ENCODE measurements at regions not wholly inside any gene's neighbourhood (a gene's known extent, or its start where the extent isn't known, plus 50 kb on each side); places are given as distances from the start of the nearest gene placed in this dataset.

DNA sequence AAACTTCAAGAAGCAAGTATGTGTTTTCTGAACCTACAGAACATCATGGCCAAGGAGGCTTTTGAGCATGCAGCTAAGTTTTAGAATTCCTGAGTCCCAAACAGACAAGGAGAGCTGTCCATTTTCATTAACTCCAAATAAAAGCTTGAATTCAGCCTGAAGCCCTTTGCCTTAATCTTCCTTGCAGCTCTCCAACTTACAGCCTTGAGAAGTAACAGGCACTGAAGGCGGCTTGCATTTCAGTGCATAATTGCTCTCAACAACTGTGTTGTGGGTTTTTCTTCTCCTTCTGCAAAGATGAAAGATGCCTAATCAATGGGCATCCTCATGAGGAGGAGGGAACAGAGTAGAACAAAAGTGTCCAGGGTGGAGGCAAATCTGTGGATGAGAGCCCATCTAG lies 286.0 kb downstream of the FAT3 start:
- H3K56ac ChIP-seq (ENCODE audit: insufficient read length, low read depth, low read length): no peak overlapping the region
- no peak overlapping the region for H3T11ph ChIP-seq (ENCODE audit: low read length)
- no peak overlapping the region for H2AFZ ChIP-seq (ENCODE audit: low read length)
- no peaks in the 10 kb centered on the region for H3K9me3 Mint-ChIP-seq
- no peak overlapping the region for H4K91ac ChIP-seq (ENCODE audit: insufficient read length, low read depth, low read length)
- H3K4me3 Mint-ChIP-seq: no peak overlapping the region
- DNase-seq: no peak
- no peaks in the 10 kb centered on the region for H3K27me3 Mint-ChIP-seq (ENCODE audit: low read depth)
- H3K27ac ChIP-seq (ENCODE audit: insufficient read length, low read depth, low read length): peak overlapping the region; percentile 13
- H3K4ac ChIP-seq (ENCODE audit: low read depth, low read length): no peak overlapping the region
- no peak overlapping the region for H2BK20ac ChIP-seq (ENCODE audit: low read depth, low read length, poor library complexity, severe bottlenecking)
- H4K20me1 ChIP-seq (ENCODE audit: control insufficient read depth, insufficient read depth, insufficient read length): no peaks in the 10 kb centered on the region
- H3K36me3 Mint-ChIP-seq (ENCODE audit: insufficient read depth in 1 of 3, low read depth in 3 of 3): no peaks in the 10 kb centered on the region
- H3K4me1 Mint-ChIP-seq: peaks cover 53 to 54% of the 10 kb centered on the region in 2 experiments
- H3K18ac ChIP-seq (ENCODE audit: insufficient read length, low read depth, low read length): no peak overlapping the region
- peaks cover 14% of the 10 kb centered on the region for H3K4me1 ChIP-seq (ENCODE audit: insufficient read depth, low read length)
- H2BK120ac ChIP-seq (ENCODE audit: low read depth, low read length, poor library complexity, severe bottlenecking): no peak overlapping the region
- peak overlapping the region; percentile 18 for H2AK5ac ChIP-seq (ENCODE audit: insufficient read length, low read length)
- H3K79me1 ChIP-seq (ENCODE audit: insufficient read depth, low read depth, low read length, poor library complexity, severe bottlenecking): no peaks in the 10 kb centered on the region
- H4K5ac ChIP-seq (ENCODE audit: insufficient read length, low read depth, low read length): no peak overlapping the region
- peak overlapping the region; percentile 86; the same call in 1 of the 2 replicates for H2BK15ac ChIP-seq (ENCODE audit: low read depth, low read length)
- no CpG with 5 or more reads among the region's 1 CpG for WGBS (ENCODE audit: extremely low coverage, insufficient read length, low lambda C conversion rate)
- no peak overlapping the region for H3K14ac ChIP-seq (ENCODE audit: insufficient read depth, low read length)
- no peak overlapping the region for H3K4me2 ChIP-seq (ENCODE audit: insufficient read depth, insufficient read length, low read length)
- no peaks in the 10 kb centered on the region for H3K27me3 ChIP-seq (ENCODE audit: insufficient read depth, low read length)
- H3K23me2 ChIP-seq (ENCODE audit: insufficient read length, low read depth, low read length, poor library complexity, severe bottlenecking): no peaks in the 10 kb centered on the region
- H3K23ac ChIP-seq (ENCODE audit: insufficient read length, low read depth, low read length): no peak overlapping the region
- no peak overlapping the region for H4K8ac ChIP-seq (replicated peaks; ENCODE audit: insufficient read length, low read depth, low read length)
- no peak overlapping the region for H3K9ac ChIP-seq (ENCODE audit: extremely low read depth, insufficient read length, low read length)
- H3K27ac Mint-ChIP-seq: peak overlapping the region; percentile 79 to 97 (median 96); a peak in 5 of 7 replicates
- no peak overlapping the region for H2BK5ac ChIP-seq (ENCODE audit: insufficient read length, low read length)
- TF ChIP-seq, protein P1, sequence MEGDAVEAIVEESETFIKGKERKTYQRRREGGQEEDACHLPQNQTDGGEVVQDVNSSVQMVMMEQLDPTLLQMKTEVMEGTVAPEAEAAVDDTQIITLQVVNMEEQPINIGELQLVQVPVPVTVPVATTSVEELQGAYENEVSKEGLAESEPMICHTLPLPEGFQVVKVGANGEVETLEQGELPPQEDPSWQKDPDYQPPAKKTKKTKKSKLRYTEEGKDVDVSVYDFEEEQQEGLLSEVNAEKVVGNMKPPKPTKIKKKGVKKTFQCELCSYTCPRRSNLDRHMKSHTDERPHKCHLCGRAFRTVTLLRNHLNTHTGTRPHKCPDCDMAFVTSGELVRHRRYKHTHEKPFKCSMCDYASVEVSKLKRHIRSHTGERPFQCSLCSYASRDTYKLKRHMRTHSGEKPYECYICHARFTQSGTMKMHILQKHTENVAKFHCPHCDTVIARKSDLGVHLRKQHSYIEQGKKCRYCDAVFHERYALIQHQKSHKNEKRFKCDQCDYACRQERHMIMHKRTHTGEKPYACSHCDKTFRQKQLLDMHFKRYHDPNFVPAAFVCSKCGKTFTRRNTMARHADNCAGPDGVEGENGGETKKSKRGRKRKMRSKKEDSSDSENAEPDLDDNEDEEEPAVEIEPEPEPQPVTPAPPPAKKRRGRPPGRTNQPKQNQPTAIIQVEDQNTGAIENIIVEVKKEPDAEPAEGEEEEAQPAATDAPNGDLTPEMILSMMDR (conservative IDR thresholded peaks at IDR 0.05): no peak
- no peak overlapping the region for H2BK12ac ChIP-seq (ENCODE audit: insufficient read length, low read depth, low read length)
- no peaks in the 10 kb centered on the region; the same call in 1 of the 2 replicates for H3K79me2 ChIP-seq (ENCODE audit: insufficient read depth, low read length)
- H3K9me3 ChIP-seq (ENCODE audit: control insufficient read depth, low read depth, low read length): no peaks in the 10 kb centered on the region
